Retina (tissue), 1 donor: ENCODE measurements at regions not wholly inside any gene's neighbourhood (a gene's known extent, or its start where the extent isn't known, plus 50 kb on each side); places are given as distances from the start of the nearest gene placed in this dataset.

Source experiments
- DNase-seq: peaks from one replicate; pipeline ENCODE4 v3.0.0-alpha.2; 2016

DNA sequence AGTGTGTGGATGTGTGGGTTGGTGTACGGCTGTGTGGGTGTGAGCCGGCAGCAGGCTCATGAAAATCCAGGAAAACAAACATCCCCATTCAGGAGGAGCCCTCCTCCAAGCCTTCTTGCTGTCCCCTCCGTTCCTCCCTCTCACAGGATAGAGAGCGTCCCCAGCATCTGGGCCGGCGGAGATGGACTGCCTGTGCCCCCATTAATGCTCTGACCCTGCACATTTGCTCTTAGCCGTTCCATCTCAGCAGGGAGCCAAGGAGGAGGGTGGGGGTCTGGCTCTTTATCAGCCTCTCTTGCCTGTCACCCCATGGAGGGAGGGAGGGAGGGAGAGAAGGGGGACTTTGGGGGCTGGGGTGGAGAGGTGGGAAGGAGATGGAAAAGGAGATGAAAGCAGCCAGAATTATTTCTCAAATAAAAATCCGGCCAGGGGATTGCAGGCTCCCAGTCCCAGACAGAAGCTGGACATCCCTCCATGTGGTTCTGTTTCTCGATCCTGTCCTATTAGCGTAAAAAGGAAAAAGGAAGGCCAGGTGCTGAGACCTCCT lies 240.0 kb upstream of the ZFHX3 start:
- peak; percentile 49 for DNase-seq

DNA sequence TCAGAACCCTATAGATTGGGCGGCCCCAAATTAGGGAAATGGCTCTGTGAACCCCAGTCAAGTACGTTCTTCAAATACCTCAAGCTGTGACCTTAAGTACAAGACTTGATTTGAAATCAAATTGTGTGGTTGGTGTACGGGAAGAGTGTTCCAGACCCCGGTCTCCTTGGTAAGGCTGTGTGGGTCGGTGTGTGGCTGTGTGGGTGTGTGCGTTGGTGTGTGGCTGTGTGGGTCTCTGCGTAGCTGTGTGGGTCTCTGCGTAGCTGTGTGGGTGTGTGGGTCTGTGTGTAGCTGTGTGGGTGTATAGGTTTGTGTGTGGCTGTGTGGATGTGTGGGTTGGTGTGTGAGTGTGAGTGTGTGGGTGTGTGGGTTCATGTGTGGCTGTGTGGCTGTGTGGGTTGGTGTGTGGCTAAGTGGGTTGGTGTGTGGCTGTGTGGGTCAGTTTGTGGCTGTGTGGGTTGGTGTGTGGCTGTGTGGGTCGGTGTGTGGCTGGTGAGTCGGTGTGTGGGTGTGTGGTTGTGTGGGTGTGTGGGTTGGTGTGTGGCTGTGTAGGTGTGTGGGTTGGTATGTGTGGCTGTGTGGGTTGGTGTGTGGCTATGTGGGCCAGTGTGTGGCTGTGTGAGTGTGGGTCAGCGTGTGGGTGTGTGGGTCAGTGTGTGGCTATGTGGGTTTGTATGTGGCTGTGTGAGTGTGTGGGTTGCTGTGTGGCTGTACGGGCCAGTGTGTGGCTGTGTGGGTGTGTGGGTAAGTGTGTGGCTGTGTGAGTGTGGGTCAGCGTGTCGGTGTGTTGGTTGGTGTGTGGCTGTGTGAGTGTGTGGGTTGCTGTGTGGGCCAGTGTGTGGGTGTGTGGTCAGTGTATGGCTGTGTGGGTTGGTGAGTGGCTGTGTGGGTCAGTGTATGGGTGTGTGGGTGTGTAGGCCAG lies 238.7 kb upstream of the ZFHX3 start:
- no peak for DNase-seq

DNA sequence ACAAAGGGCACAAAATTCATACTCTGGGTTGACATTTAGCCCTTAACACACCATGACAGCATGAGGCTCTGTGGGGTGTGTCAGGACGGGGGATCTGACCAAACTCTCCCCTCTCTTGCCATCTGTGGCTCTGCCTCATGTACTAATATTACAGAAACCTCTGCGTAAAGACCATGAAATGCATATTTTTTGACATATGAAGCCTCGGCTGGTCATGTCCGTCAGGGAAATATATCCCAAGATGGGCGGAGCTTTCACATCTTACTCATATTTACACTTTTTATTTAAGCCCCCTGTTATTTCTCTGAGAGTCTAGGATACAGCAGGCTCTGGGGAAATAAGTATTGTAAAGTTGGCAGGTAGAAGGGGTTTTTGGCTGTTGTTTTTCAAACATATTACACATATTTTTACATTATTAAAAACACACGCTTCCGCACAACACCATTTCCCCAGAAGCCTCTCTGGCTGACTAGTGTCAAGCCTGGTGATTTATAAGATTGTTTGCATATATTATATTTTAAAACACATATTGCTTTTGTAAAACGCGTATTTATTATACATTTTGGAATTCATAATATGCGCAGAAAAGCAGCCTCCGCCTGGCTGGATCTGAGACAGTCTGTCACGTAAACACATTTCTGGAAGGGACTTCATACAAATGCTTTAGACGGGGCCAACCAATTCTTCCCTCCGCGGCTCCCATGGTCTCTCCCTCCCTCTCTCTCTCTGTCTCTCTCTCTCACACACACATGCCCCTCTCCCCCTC lies 237.7 kb upstream of the ZFHX3 start:
- no peak for DNase-seq

DNA sequence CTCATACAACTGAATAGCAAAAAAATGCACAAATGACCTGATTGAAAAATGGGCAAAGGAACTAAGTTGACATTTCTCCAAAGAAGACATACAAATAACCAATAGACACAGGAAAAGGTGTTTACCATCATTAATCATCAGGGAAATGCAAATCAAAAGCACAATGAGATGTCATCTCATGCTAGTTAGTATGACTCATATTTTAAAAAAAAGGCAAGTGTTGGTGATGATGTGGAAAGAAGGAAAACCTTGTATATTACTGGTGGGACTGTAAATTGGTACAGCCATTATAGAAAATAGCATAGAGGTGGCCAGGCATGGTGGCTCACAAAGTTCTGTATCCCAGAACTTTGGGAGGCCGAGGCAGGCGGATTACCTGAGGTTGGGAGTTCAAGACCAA lies 232.5 kb upstream of the ZFHX3 start:
- DNase-seq, result no peak

DNA sequence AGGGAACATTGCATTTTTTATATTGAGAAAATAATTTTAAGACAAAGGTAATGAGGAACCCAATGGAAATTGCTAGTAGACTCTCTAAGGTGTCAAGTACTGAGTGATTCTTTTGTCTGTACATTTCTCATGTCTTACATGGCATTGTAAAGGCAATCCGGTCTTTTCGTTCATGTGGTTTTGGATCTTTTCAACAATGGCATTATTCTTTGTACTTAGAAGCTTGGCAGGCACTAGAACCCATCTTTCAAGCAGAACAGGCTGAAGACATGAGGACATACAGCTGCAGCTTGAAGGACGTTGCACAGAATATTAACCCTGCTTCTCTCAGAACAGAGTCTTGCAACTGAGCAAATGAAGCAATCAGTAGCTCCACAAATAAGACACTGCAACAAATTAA lies 231.5 kb upstream of the ZFHX3 start:
- DNase-seq, result no peak

DNA sequence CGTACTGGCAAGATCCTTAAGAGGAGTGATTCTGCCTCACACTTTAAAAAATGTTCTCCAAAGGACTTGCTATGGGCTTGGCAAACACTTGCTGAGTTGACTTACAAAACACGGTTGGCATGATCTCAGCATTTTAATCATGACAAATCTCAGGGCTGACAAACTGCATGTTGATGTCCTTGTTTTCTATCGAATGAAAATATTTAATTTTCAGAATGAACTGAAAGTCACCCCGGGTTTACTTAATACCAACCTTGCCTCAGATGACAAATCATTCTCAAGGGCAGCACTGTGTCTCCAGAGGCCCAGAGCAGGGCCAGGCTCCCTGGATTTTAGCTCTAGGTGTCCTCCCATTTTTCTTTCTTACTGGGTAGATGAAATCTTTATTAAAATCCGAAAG lies 229.1 kb upstream of the ZFHX3 start:
- no peak for DNase-seq

DNA sequence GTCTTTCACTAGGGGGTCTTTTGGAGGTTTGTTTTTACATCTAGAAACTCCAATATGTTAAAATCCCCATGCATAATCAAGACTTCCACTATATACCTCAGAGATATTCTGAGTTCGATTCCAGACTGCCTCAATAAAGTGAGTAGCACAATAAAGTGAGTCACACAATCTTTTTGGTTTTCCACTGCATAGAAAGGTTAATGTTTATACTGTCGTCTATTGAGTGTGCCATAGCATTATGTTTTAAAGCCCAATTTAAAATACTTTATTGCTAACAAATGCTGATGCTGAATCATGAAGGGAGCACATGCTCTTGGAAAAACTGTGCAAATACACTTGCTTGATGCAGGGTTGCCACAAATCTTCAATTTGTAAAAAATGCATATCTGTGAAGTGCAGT lies 227.5 kb upstream of the ZFHX3 start:
- no peak for DNase-seq

GRCh38 chr16:73275024-73275423 lies 227.1 kb upstream of the ZFHX3 start:
- DNase-seq, result no peak

DNA sequence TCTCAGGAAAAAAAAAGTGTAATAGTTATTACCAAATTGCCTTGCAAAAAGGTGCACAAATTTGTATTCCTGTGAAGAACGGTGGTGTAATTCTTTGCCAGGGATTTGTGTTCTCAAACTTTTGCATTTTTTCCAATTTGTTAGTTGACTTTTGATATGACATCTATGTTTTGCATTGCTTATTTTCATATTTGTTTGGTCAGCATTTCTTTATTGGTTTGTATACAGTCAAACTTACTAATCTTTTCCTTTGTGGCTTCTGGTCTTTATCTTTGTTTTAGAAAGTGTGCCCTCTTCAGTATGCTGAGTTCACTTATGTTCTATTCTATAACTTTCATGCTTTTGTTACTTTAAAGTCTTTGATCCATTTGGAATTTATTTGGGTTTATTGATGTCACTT lies 226.2 kb upstream of the ZFHX3 start:
- no peak for DNase-seq

- DNase-seq, result peak; percentile 68
Observed at GRCh38 chr16:73268366-73268993, 220.6 kb upstream of the ZFHX3 start.

- DNase-seq, result no peak
Observed at GRCh38 chr16:73265935-73266334, 218.0 kb upstream of the ZFHX3 start.

DNA sequence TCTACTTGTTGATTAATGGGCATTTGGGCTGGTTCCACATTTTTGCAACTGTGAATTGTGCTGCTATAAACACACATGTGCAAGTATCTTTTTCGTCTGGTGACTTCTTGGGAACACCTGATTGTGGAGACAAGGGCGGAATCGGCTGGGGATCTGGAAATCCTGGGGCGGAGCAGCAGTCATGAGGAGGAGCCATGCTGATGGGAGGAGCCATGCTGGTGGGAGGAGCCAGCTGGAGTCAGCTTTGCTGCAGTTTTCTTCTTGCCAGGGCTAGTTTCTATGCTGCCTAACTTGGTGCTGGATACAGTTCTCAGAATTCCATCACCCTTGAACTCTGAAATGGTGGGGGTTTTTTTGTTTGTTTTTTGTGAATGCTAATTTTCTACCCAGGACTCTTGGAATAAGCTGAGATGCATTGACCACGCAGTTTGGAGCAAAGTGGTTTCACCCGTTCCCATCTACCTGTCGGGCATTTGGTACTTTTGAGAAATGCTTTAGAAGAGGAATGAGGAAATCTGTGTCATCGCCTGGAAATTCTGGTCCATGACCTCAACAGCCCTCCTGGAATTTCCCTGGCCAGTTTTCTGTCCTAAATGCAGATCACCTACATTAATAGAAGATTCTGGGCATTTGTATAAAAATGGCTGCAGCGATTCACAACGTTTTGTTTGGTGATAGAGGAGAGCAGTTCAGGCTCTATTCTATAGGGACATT lies 217.4 kb upstream of the ZFHX3 start:
- DNase-seq, result no peak

GRCh38 chr16:73262931-73263330 lies 215.0 kb upstream of the ZFHX3 start:
- DNase-seq, result no peak

- no peak for DNase-seq
Observed at GRCh38 chr16:73255031-73255430, 207.1 kb upstream of the ZFHX3 start.

DNA sequence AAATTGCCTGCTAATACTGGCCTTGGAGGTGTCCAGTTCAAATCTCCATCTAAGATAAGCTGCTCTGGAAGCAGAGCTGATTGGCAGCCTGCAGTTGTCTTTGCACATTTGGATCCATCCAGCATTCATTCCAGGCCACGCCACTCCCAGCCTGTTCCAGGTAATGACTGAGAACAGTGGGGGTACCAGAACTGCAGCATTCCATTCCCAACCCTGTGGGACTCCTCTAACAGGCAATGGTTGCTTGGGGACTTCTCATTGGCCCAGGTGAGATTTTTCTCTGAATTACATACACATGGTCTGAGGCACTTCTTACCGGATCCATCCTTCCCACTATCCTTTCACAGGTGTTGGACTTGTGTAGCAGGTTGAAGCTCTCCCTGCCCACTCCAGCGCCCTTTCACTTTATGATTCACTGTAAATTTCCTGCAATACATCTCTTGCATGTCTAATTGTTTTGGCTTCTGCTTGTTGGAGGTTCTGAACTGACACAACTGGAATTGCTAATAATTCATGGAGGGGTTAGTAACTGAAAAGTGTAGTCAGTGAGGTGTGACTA lies 206.1 kb upstream of the ZFHX3 start:
- DNase-seq, result no peak

- DNase-seq, result no peak
Observed at GRCh38 chr16:73252446-73252845, 204.5 kb upstream of the ZFHX3 start.

- no peak for DNase-seq
Observed at GRCh38 chr16:73251608-73252007, 203.7 kb upstream of the ZFHX3 start.

DNA sequence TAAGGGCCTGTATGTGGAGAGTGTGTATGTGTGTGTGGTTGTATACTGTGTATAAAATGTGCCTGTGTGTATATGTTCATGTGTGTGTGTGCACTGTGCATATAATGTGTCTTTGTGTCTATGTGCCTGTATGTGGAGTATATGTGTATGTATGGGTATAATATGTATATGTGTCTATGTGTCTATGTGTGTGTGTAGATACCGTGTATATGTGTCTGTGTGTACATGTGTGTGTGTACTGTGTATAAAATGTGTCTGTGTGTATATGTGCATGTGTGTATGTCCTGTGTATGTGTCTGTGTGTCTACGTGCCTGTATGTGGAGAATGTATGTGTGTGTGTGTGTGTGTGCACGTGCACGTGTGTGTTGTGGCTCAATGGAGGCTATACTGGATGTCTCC lies 200.4 kb upstream of the ZFHX3 start:
- no peak for DNase-seq

DNA sequence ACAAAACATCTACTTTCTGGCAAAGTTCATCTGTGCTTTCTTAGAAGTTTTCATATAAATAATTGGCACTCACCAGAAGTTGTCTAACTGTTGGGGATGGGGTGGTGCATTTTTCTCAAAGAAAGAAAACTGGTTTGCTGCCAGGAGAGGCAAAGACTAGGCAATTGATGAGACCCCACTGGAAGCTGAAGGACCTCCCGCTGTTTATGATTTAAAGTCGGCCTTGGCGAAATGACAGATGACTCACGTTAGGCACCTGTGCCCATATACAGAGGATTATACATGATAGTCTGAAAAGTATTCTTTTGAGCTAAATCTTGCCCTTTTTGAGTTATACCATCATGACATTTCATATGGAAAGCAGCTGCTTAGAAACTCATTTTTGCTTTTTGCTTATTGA lies 193.0 kb upstream of the ZFHX3 start:
- no peak for DNase-seq

GRCh38 chr16:73237601-73238000 lies 189.7 kb upstream of the ZFHX3 start:
- no peak for DNase-seq

DNA sequence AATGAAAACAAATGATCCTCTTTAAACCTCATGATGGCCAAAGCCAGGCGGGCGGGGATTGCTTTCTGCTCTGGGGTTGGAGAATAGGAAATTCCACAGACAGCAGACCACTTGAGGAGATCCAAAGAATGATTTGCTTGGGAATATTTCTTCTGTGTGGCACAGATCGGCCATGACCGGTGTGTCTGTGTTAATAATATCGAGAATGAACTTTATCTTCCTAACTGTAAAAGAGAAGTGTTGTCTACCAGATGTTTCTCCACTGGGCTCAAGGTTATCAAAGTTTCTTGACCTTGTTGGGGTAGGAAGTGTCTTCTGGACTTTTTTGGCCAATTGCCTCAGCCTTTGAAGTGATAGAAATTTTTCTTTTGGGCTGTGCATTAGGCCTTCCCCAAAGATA lies 186.6 kb upstream of the ZFHX3 start:
- DNase-seq, result no peak

GRCh38 chr16:73233846-73234424 lies 186.0 kb upstream of the ZFHX3 start:
- no peak for DNase-seq
